ENCODE measurements at regions not wholly inside any gene's neighbourhood (a gene's known extent, or its start where the extent isn't known, plus 50 kb on each side); places are given as distances from the start of the nearest gene placed in this dataset.

DNA sequence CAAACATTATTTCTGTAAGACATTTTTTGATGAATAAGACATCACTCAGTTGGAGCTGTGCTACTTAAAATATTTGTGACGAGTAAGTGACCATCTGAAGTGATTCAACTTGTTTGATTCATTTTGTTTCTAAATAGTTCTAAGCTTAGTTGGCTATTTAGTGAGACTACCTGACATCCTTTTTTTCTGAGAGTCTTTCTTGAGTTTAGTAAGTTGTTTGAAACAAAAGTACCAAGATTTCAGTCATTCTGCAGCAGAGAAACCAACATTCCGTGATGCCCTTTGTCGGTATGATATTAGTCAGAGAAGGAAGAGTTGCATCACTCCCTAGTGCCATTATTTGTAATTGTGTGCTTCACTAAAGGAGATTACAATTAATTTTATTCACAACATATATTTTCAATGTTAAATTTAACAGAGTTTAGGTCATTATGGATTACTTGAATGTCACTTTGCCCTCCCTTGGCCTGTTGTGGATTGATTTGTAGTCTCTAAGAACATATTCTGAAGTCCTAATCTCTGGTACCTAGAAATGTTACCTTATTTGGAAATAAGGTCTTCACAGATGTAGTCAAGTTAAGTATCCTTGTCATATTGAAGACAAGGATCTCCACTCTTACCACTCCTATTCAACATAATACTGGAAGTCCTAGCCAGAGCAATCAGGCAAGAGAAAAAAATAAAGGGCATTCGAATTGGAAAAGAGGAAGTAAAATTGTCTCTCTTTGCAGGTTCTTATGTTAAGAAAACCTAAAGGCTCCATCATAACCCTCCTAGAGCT, 212.2 kb downstream of the PCSK1 start:
- TF ChIP-seq, protein P1, sequence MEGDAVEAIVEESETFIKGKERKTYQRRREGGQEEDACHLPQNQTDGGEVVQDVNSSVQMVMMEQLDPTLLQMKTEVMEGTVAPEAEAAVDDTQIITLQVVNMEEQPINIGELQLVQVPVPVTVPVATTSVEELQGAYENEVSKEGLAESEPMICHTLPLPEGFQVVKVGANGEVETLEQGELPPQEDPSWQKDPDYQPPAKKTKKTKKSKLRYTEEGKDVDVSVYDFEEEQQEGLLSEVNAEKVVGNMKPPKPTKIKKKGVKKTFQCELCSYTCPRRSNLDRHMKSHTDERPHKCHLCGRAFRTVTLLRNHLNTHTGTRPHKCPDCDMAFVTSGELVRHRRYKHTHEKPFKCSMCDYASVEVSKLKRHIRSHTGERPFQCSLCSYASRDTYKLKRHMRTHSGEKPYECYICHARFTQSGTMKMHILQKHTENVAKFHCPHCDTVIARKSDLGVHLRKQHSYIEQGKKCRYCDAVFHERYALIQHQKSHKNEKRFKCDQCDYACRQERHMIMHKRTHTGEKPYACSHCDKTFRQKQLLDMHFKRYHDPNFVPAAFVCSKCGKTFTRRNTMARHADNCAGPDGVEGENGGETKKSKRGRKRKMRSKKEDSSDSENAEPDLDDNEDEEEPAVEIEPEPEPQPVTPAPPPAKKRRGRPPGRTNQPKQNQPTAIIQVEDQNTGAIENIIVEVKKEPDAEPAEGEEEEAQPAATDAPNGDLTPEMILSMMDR (conservative IDR thresholded peaks at IDR 0.05): no peak
- no peak for TF ChIP-seq EZH2 (IDR thresholded peaks at IDR 0.05; ENCODE audit: low read depth)
